DMS114 treated with DMSO at 0.1 percent for 48 hours (cell line): ENCODE measurements at regions not wholly inside any gene's neighbourhood (a gene's known extent, or its start where the extent isn't known, plus 50 kb on each side); places are given as distances from the start of the nearest gene placed in this dataset.
"Not testable (repeated sequence)": the region's sequence is repeated elsewhere in the genome, so short reads cannot be mapped to it uniquely, and the experiment has no call there.

Experiments
- DNase-seq: peaks from one replicate; lab custom pipeline; 2025; ENCODE audit not compliant: unreplicated experiment; lab: John Stamatoyannopoulos, UW

DNA sequence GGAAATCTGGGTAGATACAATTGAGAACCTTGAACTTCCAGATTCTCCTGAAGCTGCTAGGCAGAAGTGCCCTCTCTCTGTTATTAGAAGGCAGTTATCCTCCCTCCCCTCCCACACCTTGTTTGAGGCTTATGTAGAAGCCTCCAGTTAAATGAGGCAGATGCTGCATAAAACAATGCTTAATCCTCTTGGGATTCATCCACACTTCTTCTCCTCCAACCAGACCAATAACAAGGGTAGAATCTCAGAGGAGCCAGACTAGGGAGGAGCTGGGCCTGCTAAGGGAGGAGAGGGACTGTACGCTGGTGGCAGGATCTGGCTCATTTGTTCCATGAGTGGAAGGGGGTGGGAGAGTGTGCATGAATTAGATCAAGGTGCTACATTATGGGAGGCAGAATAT lies 88.3 kb upstream of the PRR23C start:
- DNase-seq: no peak

DNA sequence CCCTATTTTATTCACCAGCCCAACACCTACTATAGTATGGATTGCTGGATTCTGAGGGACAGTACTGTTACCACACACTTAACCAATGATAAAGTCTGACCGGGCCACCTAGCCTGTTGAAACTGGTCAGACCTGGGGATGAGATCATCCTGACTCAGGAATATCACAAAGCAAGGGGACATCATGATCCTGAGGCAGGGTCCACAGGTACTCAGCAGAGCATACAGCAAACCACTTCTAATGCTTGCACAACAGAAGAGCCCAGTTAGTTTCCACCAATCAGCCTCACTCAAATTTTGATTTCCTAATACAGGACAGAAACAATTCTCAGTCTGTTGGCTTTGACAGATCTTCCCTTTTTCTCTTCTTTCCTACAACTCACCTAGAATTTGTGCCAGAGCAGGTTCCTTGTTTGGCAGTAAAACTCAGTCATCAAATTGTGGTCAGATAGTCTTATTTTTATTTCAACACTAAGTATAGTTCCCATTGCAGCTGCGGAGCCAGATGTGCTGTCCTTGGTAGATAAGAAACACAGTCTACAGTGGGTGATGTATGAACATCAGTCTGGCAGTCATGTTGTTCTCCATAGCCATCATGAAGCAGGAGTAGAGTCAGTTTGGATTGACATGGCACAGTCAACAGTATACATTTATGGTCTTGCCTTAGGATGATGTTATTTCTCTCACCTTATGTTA lies 90.1 kb upstream of the PRR23C start:
- no peak for DNase-seq

DNA sequence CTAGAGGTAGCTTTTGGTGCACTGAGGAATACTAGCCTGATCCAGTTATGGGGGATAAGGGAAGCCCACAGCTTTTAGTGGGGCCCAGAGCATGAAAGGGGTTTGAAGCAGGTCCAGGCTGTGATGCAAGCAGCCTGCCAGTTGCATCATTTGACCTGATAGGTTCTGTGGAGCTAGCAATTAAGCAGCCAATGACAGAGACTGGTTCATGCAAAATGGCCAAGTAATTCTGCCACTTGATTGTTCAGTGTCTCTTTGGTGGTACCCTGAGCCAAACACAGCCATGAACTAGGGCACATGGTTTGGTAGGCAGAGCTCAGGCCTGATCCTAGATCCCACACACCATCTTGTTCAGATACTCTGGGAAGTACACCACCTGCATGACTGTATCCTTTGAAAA lies 91.0 kb upstream of the PRR23C start:
- no peak for DNase-seq

DNA sequence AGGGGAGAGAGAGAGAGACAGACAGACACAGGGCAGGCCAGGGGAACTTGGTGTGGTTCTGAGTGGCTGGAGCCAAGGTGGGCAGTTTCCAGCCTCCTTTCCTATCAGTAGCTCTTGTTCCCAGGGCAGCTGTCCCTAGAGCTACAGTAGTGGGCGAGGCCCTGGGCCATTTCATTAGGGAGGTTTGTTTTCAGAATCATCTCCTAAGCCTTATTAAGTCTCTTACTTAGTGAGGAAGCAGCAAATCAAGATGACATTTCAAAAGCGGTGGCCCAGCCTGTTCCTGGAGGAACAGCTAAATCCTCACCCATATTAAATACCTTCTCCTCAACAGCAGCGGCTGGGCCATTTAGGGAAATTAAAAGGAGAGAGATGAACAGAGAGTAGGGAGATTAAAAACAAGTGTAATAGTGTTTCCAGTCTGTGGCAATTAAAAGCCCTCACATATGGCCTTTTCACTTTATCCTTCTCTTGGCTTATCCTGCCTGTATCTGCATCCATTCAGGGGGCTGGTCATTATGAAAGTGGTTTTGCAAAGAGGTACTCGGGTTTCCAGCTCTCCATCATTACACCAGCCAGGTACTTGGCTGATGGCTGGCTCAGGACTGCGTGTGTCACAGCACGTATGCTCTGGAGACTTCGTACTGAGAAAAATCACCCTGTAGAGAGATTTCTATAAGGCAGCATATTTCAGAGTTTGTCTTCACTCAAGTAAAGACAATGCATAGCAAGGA lies 91.9 kb upstream of the PRR23C start:
- DNase-seq: no peak

DNA sequence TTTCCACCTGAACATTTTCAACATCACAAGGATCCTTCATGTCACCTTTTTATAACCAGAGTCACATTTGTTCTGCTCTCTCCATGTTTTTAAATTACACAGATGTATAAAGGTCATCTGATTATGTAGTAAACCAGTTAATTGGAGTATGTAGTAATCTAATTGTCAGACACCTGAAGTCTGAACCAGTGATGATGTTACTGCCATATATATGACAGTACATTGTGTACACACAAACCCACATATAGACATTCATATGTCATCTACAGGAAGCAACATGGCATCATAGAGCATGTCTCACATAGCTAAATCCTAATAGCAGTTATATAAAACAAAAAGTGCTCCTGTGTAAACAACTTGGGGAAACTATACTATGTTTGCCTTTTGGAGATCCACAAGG lies 95.9 kb upstream of the PRR23C start:
- DNase-seq: no peak

DNA sequence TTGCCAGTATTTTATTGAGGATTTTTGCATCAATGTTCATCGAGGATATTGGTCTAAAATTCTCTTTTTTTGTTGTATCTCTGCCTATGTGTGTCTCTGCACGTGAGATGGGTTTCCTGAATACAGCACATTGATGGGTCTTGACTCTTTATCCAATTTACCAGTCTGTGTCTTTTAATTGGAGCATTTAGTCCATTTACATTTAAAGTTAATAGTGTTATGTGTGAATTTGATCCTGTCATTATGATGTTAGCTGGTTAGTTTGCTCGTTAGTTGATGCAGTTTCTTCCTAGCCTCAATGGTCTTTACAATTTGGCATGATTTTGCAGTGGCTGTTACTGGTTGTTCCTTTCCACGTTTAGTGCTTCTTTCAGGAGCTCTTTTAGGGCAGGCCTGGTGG lies 101.3 kb upstream of the PRR23C start:
- DNase-seq: not testable (repeated sequence)

DNA sequence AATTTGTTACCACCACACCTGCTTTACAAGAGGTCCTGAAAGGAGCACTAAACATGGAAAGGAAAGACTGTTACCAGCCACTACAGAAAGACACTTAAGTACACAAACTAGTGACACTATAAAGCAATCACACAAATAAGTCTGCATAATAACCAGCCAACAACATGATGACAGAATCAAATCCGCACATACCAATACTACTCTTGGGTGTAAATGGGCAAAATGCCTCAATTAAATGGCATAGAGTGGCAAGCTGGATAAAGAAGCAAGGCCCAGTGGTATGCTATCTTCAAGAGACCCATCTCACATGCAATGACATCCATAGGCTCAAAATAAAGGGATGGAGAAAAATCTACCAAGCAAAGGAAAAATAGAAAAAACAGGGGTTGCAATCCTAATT lies 106.8 kb upstream of the PRR23C start:
- DNase-seq: no peak

DNA sequence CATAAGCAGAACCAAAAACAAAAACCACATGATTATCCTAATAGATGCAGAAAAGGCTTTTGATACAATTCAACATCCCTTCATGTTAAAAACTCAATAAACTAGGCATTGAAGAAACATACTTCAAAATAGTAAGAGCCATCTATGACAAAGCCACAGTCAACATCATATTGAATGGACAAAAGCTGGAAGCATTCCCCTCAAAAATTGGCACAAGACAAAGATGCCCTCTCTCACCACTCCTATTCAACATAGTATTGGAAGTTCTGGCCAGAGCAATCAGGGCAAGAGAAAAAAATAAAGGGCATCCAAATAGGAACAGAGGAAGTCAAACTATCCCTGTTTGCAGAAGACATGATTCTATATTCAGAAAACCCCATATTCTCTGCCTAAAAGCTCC lies 108.7 kb upstream of the PRR23C start:
- not testable (repeated sequence) for DNase-seq

DNA sequence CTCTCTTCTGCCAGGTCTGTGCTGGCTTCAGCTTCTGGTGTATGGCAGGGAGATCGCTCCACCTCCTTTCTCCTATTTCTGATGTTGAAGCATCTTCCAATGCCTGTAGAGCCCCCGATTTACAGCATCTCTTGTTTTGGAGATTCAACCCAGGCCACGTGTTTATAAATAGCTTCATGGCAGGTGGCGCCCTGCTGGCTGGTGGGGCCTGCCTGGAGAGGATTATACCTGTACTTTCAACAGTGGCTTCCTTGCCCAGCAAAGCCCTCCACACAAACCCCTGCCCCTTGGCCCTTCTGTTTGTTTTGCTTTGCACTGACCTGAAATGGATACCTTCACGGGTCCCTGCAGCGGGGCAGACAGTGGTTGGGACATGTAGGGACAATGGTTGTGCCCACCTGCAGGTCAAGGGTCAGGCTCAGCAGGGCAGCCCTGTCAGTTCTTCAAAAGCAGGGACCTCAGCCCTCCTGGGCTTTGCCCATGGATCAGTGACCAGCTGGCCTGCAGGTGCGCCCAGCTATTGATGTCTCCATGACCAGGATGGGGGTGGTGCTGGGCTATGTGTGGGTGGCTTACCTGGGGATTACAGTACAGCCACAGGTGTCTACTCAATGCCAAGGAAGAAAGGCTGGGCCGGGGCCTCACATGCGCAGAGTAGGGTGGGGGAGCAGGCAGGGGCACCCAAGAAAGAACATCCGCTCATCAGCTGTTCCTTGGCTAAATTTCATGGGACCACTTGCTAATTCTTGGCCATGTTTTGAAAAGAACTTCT lies 112.7 kb upstream of the PRR23C start:
- DNase-seq: no peak

DNA sequence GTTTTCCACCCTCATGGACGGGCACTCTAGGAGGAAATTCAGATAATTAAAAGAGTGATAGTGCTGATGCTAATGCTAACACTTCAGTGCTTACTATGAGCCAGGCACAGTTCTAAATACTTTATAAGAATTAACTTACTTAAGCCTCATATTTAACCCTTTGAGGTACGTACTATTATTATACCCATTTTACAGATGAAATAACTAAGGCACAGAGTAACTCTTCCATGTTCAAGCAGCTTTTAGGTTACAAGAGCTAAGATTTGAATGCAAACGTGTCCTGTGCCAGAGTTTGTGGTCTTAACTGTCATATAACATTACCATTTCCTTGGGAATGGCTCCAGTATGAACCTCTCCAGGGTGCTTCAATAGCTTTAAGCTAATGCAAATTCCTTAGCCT lies 114.7 kb upstream of the PRR23C start:
- no peak for DNase-seq

DNA sequence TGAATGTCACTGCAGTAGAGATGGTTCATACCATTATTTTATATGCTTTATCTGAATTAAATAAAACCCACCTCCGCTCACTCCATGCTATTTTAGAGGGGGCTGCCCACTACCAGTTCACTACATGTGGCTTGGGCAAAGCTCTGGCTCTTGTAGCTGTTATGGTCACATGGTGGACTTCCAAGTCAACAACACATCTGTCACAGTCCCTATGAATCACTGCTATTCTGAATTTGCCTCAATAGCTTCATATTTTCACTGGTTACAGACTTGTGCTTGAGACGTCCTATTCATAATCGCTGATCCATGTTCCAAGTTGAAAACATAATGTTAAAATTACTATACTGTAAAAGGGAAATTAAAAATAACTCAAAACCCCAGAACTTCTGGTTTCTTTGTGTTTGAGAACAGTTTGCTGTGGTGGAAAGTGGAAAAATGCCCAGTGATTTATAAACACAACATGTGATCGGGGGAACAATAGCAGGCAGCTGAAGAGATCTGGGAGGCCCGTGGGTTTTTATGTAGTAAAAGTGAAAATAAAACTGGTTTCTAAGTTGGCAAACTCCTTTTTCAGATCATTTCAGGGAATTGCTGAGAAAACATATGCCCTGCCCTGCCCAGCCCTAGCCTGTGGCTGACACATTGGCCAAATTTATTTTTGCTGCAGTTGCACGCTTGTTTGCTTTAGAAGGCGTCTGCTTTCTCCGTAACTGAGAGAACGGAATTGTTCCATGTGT lies 128.8 kb upstream of the PRR23C start:
- DNase-seq: no peak

DNA sequence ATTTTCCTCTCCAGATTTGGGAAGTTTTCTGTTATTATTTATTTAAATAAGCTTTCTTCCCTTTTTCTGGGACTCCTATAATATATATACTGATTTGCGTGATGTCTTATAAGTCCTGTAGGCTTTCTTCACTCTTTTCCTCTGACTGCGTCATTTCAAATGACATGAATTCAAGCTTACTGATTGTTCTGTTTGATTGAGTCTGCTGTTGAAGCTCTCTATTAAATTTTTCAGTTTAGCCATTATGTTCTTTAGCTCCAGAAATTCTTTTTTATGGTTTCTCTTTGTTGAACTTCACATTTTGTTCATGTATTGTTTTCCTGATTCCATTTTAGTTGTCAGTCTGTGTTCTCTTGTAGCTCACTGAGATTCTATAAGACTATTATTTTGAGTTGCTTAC lies 135.8 kb upstream of the PRR23C start:
- DNase-seq: no peak

DNA sequence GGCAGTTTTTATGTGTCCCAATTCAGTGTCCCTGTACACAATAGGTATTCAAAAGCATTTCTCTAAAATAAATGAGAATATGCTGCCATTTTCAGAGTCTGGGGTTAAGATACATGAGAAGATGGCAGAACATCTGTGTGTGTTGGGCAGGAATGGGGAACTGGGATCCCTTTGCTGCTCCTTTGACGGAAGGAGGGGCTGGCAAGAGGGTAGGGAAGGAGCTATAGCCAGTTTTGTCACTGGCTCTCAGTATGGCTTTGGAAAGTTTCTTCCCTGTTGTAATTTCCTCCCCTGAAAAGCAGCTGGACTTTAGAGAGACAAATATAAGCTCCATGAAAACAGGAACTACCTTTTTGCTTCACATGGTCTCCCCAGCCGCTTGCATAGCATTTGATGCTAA lies 137.5 kb upstream of the PRR23C start:
- no peak for DNase-seq

DNA sequence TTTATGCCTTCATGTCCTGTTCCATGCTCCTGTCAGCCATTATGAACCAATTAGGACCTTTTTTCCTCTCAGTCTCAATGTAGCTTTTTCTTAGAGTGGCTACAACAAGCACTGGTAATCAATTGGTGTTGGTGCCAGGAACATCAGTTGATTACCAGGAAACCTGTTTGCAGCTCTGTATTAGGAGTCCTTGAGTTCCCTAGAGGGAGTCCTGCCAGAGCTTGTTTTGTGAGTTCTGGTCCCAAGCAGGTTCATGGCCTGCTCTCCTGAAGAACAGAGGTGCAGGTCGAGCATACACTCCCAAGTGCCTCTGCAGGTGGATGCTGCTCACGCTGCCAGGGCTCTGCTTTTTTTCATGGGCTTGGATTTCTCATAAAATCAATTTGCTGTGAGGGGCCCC lies 137.9 kb upstream of the PRR23C start:
- no peak for DNase-seq

DNA sequence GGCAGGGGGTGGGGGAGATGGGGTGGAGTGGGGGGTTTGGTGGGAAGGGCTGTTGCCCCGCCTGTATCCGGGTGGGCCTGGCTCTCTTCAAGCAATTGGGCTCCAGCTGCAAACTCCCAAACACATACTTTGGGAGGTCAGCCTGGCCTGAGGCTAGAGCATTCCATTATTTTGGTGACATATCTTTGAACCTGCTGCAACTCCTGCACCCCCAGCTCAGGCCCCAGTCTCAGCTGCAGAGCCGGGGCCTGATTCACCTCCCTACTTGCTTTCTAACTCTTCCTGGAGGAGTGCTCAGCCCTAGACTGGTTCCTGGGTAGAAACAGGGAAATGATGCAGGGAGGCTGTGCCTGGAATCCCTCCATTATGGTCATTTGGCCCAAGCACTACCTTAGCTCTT lies 140.8 kb upstream of the PRR23C start:
- DNase-seq: no peak

DNA sequence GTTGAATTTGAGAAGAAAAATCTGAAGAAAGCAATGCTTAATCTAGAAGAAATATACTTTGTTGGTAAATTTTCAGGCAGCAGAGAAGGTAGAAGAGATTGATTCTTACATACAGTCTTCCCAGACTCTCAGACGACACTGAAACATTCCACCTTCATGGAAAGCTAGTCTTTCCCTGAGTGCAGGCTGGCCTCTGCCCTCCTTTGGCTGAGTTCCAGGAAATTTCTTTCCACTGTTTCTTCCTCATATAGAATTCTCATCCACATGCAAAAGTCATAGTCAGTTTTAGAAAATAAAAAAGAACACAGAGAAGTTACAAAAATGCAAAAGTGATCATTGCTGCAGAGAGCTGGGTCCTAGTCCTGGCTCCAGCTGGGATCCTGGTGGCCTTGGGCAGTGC lies 142.5 kb upstream of the PRR23C start:
- no peak for DNase-seq

DNA sequence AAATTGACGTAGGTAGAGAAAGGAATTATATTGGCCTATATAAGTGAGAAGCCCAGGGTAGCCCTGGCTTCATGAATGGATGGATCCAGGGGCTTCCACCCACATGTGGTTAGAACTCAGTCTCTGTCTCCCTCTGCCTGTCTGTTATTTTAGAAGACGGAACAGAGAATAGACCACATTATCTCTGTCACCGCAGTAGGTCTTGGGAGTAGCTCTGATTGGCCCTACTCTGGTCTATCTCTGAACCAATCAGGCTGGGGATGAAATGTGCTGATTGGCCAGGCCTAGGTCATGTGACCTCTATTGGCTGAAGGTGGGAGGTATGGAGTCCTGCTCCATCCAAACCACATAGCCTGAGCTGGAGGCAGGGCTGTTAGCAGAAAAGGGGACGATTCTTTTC lies 143.0 kb upstream of the PRR23C start:
- DNase-seq: no peak

DNA sequence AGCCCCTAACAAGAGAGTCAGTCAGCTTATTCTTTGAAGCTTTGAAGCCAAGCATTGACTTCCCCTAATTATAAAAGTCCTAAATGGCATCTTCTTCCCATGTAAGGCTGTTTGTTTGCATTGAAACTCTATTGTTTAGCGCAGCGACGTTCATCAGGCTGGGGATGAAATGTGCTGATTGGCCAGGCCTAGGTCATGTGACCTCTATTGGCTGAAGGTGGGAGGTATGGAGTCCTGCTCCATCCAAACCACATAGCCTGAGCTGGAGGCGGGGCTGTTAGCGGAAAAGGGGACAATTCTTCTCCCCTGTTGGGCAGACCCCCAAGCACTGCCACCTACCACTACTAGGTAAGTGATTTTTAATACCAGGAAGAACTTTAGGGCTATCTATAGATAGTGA lies 145.3 kb upstream of the PRR23C start:
- no peak for DNase-seq

DNA sequence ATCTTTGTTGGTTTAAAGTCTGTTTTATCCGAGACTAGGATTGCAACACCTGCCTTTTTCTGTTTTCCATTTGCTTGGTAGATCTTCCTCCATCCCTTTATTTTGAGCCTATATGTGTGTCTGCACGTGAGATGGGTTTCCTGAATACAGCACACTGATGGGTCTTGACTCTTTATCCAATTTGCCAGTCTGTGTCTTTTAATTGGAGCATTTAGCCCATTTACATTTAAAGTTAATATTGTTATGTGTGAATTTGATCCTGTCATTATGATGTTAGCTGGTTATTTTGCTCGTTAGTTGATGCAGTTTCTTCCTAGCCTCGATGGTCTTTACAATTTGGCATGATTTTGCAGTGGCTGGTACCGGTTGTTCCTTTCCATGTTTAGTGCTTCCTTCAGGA lies 149.4 kb upstream of the MRPS22 start:
- DNase-seq: not testable (repeated sequence)

DNA sequence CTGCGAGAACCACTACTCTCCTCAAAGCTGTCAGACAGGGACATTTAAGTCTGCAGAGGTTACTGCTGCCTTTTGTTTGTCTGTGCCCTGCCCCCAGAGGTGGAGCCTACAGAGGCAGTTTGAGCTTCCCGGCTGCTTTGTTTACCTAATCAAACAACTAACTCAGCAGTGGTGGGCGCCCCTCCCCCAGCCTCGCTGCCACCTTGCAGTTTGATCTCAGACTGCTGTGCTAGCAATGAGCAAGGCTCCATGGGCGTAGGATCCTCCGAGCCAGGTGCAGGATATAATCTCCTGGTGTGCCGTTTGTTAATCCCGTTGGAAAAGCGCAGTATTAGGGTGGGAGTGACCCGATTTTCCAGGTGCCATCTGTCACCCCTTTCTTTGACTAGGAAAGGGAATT lies 147.7 kb upstream of the MRPS22 start:
- DNase-seq: not testable (repeated sequence)

DNA sequence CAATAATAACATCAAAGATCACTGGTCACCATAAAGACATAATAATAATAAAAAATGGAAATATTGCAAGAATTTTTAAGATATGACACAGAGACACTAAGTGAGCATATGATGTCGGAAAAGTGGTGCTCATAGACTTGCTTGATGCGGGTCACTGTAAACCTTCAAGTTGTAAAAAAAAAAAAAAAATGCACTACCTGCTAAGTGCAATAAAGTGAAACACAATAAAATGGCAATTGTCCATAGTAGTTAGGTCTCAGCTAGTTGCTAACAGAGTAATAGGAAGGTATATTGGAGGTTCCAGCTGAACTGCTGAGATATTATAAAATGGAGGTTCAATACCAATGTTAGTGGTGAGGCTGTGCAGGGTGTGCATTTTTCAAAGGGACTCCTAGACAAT lies 146.6 kb upstream of the MRPS22 start:
- no peak for DNase-seq
